GM11168 (cell line): ENCODE measurements at regions not wholly inside any gene's neighbourhood (a gene's known extent, or its start where the extent isn't known, plus 50 kb on each side); places are given as distances from the start of the nearest gene placed in this dataset.
"Not testable (repeated sequence)": the region's sequence is repeated elsewhere in the genome, so short reads cannot be mapped to it uniquely, and the experiment has no call there.

ENCODE experiments used
- in situ Hi-C: fragments of 300-500 bp; cut with MboI; formaldehyde crosslinking; loops from one replicate; pipeline ENCODE4 v1.12.0; 2022; ENCODE audit warnings: low sequenced_read_pairs; ENCODE audit not compliant: unreplicated experiment

GRCh38 chr4:34922325-34922724, 1322.0 kb downstream of the ARAP2 start:
- in situ Hi-C loops, result no loop called here

GRCh38 chr4:34932591-34932990, 1311.7 kb downstream of the ARAP2 start:
- in situ Hi-C loops, result no loop called here

- in situ Hi-C loops, result no loop called here
These were observed 1308.6 kb downstream of the ARAP2 start for GRCh38 chr4:34935739-34936138.

GRCh38 chr4:34939073-34939472, 1305.2 kb downstream of the ARAP2 start:
- in situ Hi-C loops, result no loop called here

GRCh38 chr4:34943741-34944386, 1300.5 kb downstream of the ARAP2 start:
- in situ Hi-C loops, result no loop called here

- in situ Hi-C loops, result no loop called here
These were observed 1293.4 kb downstream of the ARAP2 start for GRCh38 chr4:34950926-34951325.

GRCh38 chr4:34953145-34953799, 1291.0 kb downstream of the ARAP2 start:
- in situ Hi-C loops, result no loop called here

GRCh38 chr4:34964613-34965012, 1279.7 kb downstream of the ARAP2 start:
- in situ Hi-C loops, result no loop called here

- in situ Hi-C loops, result no loop called here
These were observed 1272.1 kb downstream of the ARAP2 start for GRCh38 chr4:34972189-34972588.

- in situ Hi-C loops, result no loop called here
These were observed 1270.5 kb downstream of the ARAP2 start for GRCh38 chr4:34973650-34974312.

GRCh38 chr4:34974313-34974680, 1270.0 kb downstream of the ARAP2 start:
- in situ Hi-C loops, result no loop called here

- in situ Hi-C loops, result not testable (repeated sequence)
These were observed 1223.1 kb downstream of the ARAP2 start for GRCh38 chr4:35021222-35021621.

GRCh38 chr4:35025152-35025834, 1219.0 kb downstream of the ARAP2 start:
- in situ Hi-C loops, result no loop called here

GRCh38 chr4:35038079-35038805, 1206.1 kb downstream of the ARAP2 start:
- in situ Hi-C loops, result no loop called here

GRCh38 chr4:35038845-35039244, 1205.5 kb downstream of the ARAP2 start:
- in situ Hi-C loops, result no loop called here

- in situ Hi-C loops, result no loop called here
These were observed 1191.8 kb downstream of the ARAP2 start for GRCh38 chr4:35052546-35052945.

GRCh38 chr4:35063031-35063570, 1181.2 kb downstream of the ARAP2 start:
- in situ Hi-C loops, result no loop called here

GRCh38 chr4:35066406-35066805, 1177.9 kb downstream of the ARAP2 start:
- in situ Hi-C loops, result no loop called here

GRCh38 chr4:35080799-35081198, 1163.5 kb downstream of the ARAP2 start:
- in situ Hi-C loops, result no loop called here

- in situ Hi-C loops, result no loop called here
These were observed 1157.1 kb downstream of the ARAP2 start for GRCh38 chr4:35087218-35087617.
